H9 (cell line): ENCODE measurements at regions not wholly inside any gene's neighbourhood (a gene's known extent, or its start where the extent isn't known, plus 50 kb on each side); places are given as distances from the start of the nearest gene placed in this dataset.

Source experiments
- DNase-seq: peaks from one replicate; pipeline ENCODE4 v3.0.0-alpha.2; 2017
- H2AFZ ChIP-seq: one replicate; pipeline ENCODE4 v1.6.1; 2013; ENCODE audit warnings: mild to moderate bottlenecking, low read length, control low read depth, moderate library complexity
- H2AK5ac ChIP-seq: 2 replicates; pipeline ENCODE4 v1.6.1; 2013; ENCODE audit warnings: low read length, control low read depth, mixed read lengths; ENCODE audit not compliant: insufficient read length
- H2BK120ac ChIP-seq: one replicate; pipeline ENCODE4 v1.6.1; 2013; ENCODE audit warnings: low read depth, mild to moderate bottlenecking, low read length, control low read depth, inconsistent platforms; ENCODE audit not compliant: poor library complexity, severe bottlenecking
- H2BK12ac ChIP-seq: 2 replicates; pipeline ENCODE4 v1.6.1; 2013; ENCODE audit warnings: low read length, control low read depth, mixed read lengths, low read depth; ENCODE audit not compliant: insufficient read length
- H2BK15ac ChIP-seq: 2 replicates; pipeline ENCODE4 v1.6.1; 2013; ENCODE audit warnings: low read depth, low read length, control low read depth
- H2BK20ac ChIP-seq: one replicate; pipeline ENCODE4 v1.6.1; 2013; ENCODE audit warnings: low read depth, mild to moderate bottlenecking, low read length, control low read depth, inconsistent platforms; ENCODE audit not compliant: poor library complexity, severe bottlenecking
- H2BK5ac ChIP-seq: 2 replicates; pipeline ENCODE4 v1.6.1; 2013; ENCODE audit warnings: low read length, control low read depth, mixed read lengths; ENCODE audit not compliant: insufficient read length
- H3K14ac ChIP-seq: 2 replicates; pipeline ENCODE4 v1.6.1; 2013; ENCODE audit warnings: low read length, control low read depth; ENCODE audit not compliant: insufficient read depth
- H3K18ac ChIP-seq: 2 replicates; pipeline ENCODE4 v1.6.1; 2013; ENCODE audit warnings: low read depth, mild to moderate bottlenecking, mixed read lengths, low read length, control low read depth; ENCODE audit not compliant: insufficient read length
- H3K23ac ChIP-seq: 2 replicates; pipeline ENCODE4 v1.6.1; 2013; ENCODE audit warnings: low read length, control low read depth, mixed read lengths, low read depth; ENCODE audit not compliant: insufficient read length
- H3K23me2 ChIP-seq: 2 replicates; pipeline ENCODE4 v1.6.1; 2013; ENCODE audit warnings: low read depth, mild to moderate bottlenecking, mixed read lengths, low read length, control low read depth; ENCODE audit not compliant: insufficient read length, poor library complexity, severe bottlenecking
- H3K27ac ChIP-seq: 2 replicates; pipeline ENCODE4 v1.5.1; 2013; ENCODE audit warnings: low read length, control low read depth, mixed read lengths, low read depth; ENCODE audit not compliant: insufficient read length
- H3K27me3 ChIP-seq: 2 replicates; pipeline ENCODE4 v1.6.1; 2013; ENCODE audit warnings: low read length, control low read depth, inconsistent platforms; ENCODE audit not compliant: insufficient read depth
- H3K4ac ChIP-seq: 2 replicates; pipeline ENCODE4 v1.6.1; 2013; ENCODE audit warnings: low read depth, mild to moderate bottlenecking, control low read depth, inconsistent platforms, low read length, moderate library complexity
- H3K4me1 ChIP-seq: 2 replicates; pipeline ENCODE4 v1.6.1; 2013; ENCODE audit warnings: low read length, control low read depth, inconsistent platforms; ENCODE audit not compliant: insufficient read depth
- H3K4me2 ChIP-seq: 2 replicates; pipeline ENCODE4 v1.6.1; 2013; ENCODE audit warnings: low read length, control low read depth, mixed read lengths; ENCODE audit not compliant: insufficient read length, insufficient read depth
- H3K56ac ChIP-seq: 2 replicates; pipeline ENCODE4 v1.6.1; 2013; ENCODE audit warnings: low read depth, mild to moderate bottlenecking, mixed read lengths, low read length, control low read depth; ENCODE audit not compliant: insufficient read length
- H3K79me1 ChIP-seq: 2 replicates; pipeline ENCODE4 v1.6.1; 2013; ENCODE audit warnings: low read depth, mild to moderate bottlenecking, moderate library complexity, low read length, control low read depth, inconsistent platforms; ENCODE audit not compliant: insufficient read depth, poor library complexity, severe bottlenecking
- H3K79me2 ChIP-seq: 2 replicates; pipeline ENCODE4 v1.6.1; 2013; ENCODE audit warnings: low read length, control low read depth, inconsistent platforms; ENCODE audit not compliant: insufficient read depth
- H3K9ac ChIP-seq: 2 replicates; pipeline ENCODE4 v1.6.1; 2013; ENCODE audit warnings: low read length, control low read depth, mixed read lengths; ENCODE audit not compliant: insufficient read length; ENCODE audit errors: extremely low read depth
- H3K9me3 ChIP-seq: one replicate; pipeline ENCODE4 v1.6.1; 2013; ENCODE audit warnings: low read depth, low read length, inconsistent platforms; ENCODE audit not compliant: control insufficient read depth
- H3T11ph ChIP-seq: one replicate; pipeline ENCODE4 v1.6.1; 2013; ENCODE audit warnings: mild to moderate bottlenecking, low read length, control low read depth, inconsistent platforms
- H4K20me1 ChIP-seq: one replicate; pipeline ENCODE4 v1.6.1; 2013; ENCODE audit not compliant: control insufficient read depth, insufficient read length, insufficient read depth
- H4K5ac ChIP-seq: 2 replicates; pipeline ENCODE4 v1.6.1; 2013; ENCODE audit warnings: low read depth, mild to moderate bottlenecking, mixed read lengths, low read length, control low read depth; ENCODE audit not compliant: insufficient read length
- H4K8ac ChIP-seq: replicated peaks from 2 replicates; pipeline ENCODE4 v1.6.1; 2013; ENCODE audit warnings: low read length, control low read depth, mixed read lengths, low read depth; ENCODE audit not compliant: insufficient read length
- H4K91ac ChIP-seq: 2 replicates; pipeline ENCODE4 v1.6.1; 2013; ENCODE audit warnings: low read depth, mild to moderate bottlenecking, moderate library complexity, mixed read lengths, low read length, control low read depth; ENCODE audit not compliant: insufficient read length
- H3K27ac Mint-ChIP-seq, 3 experiments: 2 replicates in 2 of 3; 3 replicates in 1 of 3; pipeline ENCODE4 v1.8.0; 2020 to 2021; ENCODE audit warnings: mixed read lengths in 3 of 3, mild to moderate bottlenecking in 1 of 3, moderate library complexity in 1 of 3
- H3K27me3 Mint-ChIP-seq: 2 replicates; pipeline ENCODE4 v1.8.0; 2021; ENCODE audit warnings: low read depth, mild to moderate bottlenecking, moderate library complexity, mixed read lengths
- H3K36me3 Mint-ChIP-seq, 3 experiments: 2 replicates in 2 of 3; 3 replicates in 1 of 3; pipeline ENCODE4 v1.8.0; 2020 to 2021; ENCODE audit warnings: low read depth in 3 of 3, mixed read lengths in 3 of 3; ENCODE audit not compliant: insufficient read depth in 1 of 3
- H3K4me1 Mint-ChIP-seq, 2 experiments: 2 replicates each; pipeline ENCODE4 v1.8.0; 2020; ENCODE audit warnings: mixed read lengths in 2 of 2
- H3K4me3 Mint-ChIP-seq, 2 experiments: 2 replicates in 1 of 2; 3 replicates in 1 of 2; pipeline ENCODE4 v1.8.0; 2020 to 2021; ENCODE audit warnings: mild to moderate bottlenecking in 2 of 2, mixed read lengths in 2 of 2, moderate library complexity in 1 of 2
- H3K9me3 Mint-ChIP-seq, 2 experiments: 2 replicates in 1 of 2; 3 replicates in 1 of 2; pipeline ENCODE4 v1.8.0; 2020; ENCODE audit warnings: mild to moderate bottlenecking in 2 of 2, mixed read lengths in 2 of 2, moderate library complexity in 1 of 2
- CTCF ChIP-seq: fragments of 200-600 bp; sonication (generic); conservative IDR thresholded peaks from 3 replicates; pipeline ENCODE4 v1.8.0; 2021; ENCODE audit warnings: antibody characterized with exemption, mild to moderate bottlenecking
- WGBS: extraction: QIAGEN DNeasy Blood & Tissue Kit; methylation state at CpG from one replicate; pipeline ENCODE4 v1.1.7; 2013; ENCODE audit warnings: missing lambda C conversion rate, low lambda C conversion rate, mixed read lengths; ENCODE audit not compliant: insufficient read length; ENCODE audit errors: extremely low coverage; 5-methylcytosine and 5-hydroxymethylcytosine counted together

GRCh38 chr10:23813687-23814086 is 374.8 kb downstream of the OTUD1 start:
- Mint-ChIP-seq H3K36me3 (no peaks in the 10 kb centered on the region), H3K4me3 (no peak overlapping the region), H3K9me3 (no peaks in the 10 kb centered on the region), H3K27me3 (no peaks in the 10 kb centered on the region), H3K27ac (no peak overlapping the region), H3K4me1 (peaks cover 3 to 6% of the 10 kb centered on the region in 2 experiments; a peak in 2 of 4 replicates)
- H4K20me1 ChIP-seq, result no peaks in the 10 kb centered on the region
- H2BK15ac ChIP-seq, result no peak overlapping the region
- no peak overlapping the region for H2AFZ ChIP-seq
- H3K9me3 ChIP-seq, result no peaks in the 10 kb centered on the region
- no CpG with 5 or more reads among the region's 3 CpGs for WGBS
- H2BK12ac ChIP-seq, result no peak overlapping the region
- no peak overlapping the region for H2BK20ac ChIP-seq
- no peak overlapping the region for H3T11ph ChIP-seq
- H3K27me3 ChIP-seq, result no peaks in the 10 kb centered on the region
- no peak overlapping the region for H4K91ac ChIP-seq
- no peak for DNase-seq
- H2BK5ac ChIP-seq, result no peak overlapping the region
- H3K4ac ChIP-seq, result no peak overlapping the region
- H4K5ac ChIP-seq, result no peak overlapping the region
- H3K14ac ChIP-seq, result no peak overlapping the region
- no peak overlapping the region for H3K56ac ChIP-seq
- no peak overlapping the region for H3K23ac ChIP-seq
- H3K27ac ChIP-seq, result no peak overlapping the region
- H2AK5ac ChIP-seq, result no peak overlapping the region
- no peaks in the 10 kb centered on the region for H3K79me1 ChIP-seq
- peaks cover 6% of the 10 kb centered on the region; the same call in 1 of the 2 replicates for H3K4me1 ChIP-seq
- no peak overlapping the region for H2BK120ac ChIP-seq
- no peaks in the 10 kb centered on the region for H3K23me2 ChIP-seq
- no peak overlapping the region for H3K18ac ChIP-seq
- no peaks in the 10 kb centered on the region for H3K79me2 ChIP-seq
- H3K4me2 ChIP-seq, result no peak overlapping the region
- no peak overlapping the region for H3K9ac ChIP-seq
- no peak overlapping the region for H4K8ac ChIP-seq
- no peak for TF ChIP-seq CTCF
